HG03108 (cell line): ENCODE measurements at regions not wholly inside any gene's neighbourhood (a gene's known extent, or its start where the extent isn't known, plus 50 kb on each side); places are given as distances from the start of the nearest gene placed in this dataset.

Source experiments
- ATAC-seq: cut with Tn5 transposase; IDR thresholded peaks from one replicate; pipeline ENCODE4 v1.9.1; 2021; ENCODE audit warnings: moderate library complexity; ENCODE audit not compliant: unreplicated experiment

- no peak for ATAC-seq
These were observed 385.8 kb upstream of the TRIB2 start for GRCh38 chr2:12330916-12331315.

GRCh38 chr2:12331698-12332097 is 385.0 kb upstream of the TRIB2 start:
- no peak for ATAC-seq

GRCh38 chr2:12333293-12333692 is 383.4 kb upstream of the TRIB2 start:
- no peak for ATAC-seq

- ATAC-seq, result no peak
These were observed 382.2 kb upstream of the TRIB2 start for GRCh38 chr2:12334412-12334966.

GRCh38 chr2:12335131-12335530 is 381.6 kb upstream of the TRIB2 start:
- ATAC-seq, result no peak

GRCh38 chr2:12335995-12336394 is 380.7 kb upstream of the TRIB2 start:
- ATAC-seq, result no peak

- no peak for ATAC-seq
These were observed 377.6 kb upstream of the TRIB2 start for GRCh38 chr2:12338946-12339697.

GRCh38 chr2:12340164-12340563 is 376.6 kb upstream of the TRIB2 start:
- no peak for ATAC-seq

GRCh38 chr2:12341215-12341614 is 375.5 kb upstream of the TRIB2 start:
- no peak for ATAC-seq

- ATAC-seq, result no peak
These were observed 374.8 kb upstream of the TRIB2 start for GRCh38 chr2:12341920-12342319.

- no peak for ATAC-seq
These were observed 373.6 kb upstream of the TRIB2 start for GRCh38 chr2:12343141-12343540.

GRCh38 chr2:12347066-12347493 is 369.7 kb upstream of the TRIB2 start:
- no peak for ATAC-seq

- no peak for ATAC-seq
These were observed 368.5 kb upstream of the TRIB2 start for GRCh38 chr2:12348216-12348615.

- ATAC-seq, result no peak
These were observed 365.9 kb upstream of the TRIB2 start for GRCh38 chr2:12350821-12351220.

GRCh38 chr2:12352889-12353288 is 363.8 kb upstream of the TRIB2 start:
- no peak for ATAC-seq

- ATAC-seq, result no peak
These were observed 355.2 kb upstream of the TRIB2 start for GRCh38 chr2:12361506-12361905.

- ATAC-seq, result no peak
These were observed 353.6 kb upstream of the TRIB2 start for GRCh38 chr2:12363138-12363537.

- no peak for ATAC-seq
These were observed 353.2 kb upstream of the TRIB2 start for GRCh38 chr2:12363569-12363968.

- ATAC-seq, result no peak
These were observed 347.2 kb upstream of the TRIB2 start for GRCh38 chr2:12369566-12369965.

- no peak for ATAC-seq
These were observed 340.7 kb upstream of the TRIB2 start for GRCh38 chr2:12376025-12376424.

- no peak for ATAC-seq
These were observed 337.6 kb upstream of the TRIB2 start for GRCh38 chr2:12379143-12379542.

GRCh38 chr2:12381543-12382325 is 335.0 kb upstream of the TRIB2 start:
- ATAC-seq, result no peak
